Rectal smooth muscle tissue (tissue), 1 donor: ENCODE measurements at regions not wholly inside any gene's neighbourhood (a gene's known extent, or its start where the extent isn't known, plus 50 kb on each side); places are given as distances from the start of the nearest gene placed in this dataset.
"Not testable (repeated sequence)": the region's sequence is repeated elsewhere in the genome, so short reads cannot be mapped to it uniquely, and the experiment has no call there.

Source experiments
- H3K27ac ChIP-seq: one replicate; pipeline ENCODE4 v1.7.0; 2013; ENCODE audit warnings: low read depth, low read length, inconsistent platforms
- H3K27me3 ChIP-seq: one replicate; pipeline ENCODE4 v1.7.0; 2013; ENCODE audit warnings: low read length; ENCODE audit not compliant: control insufficient read depth, insufficient read depth
- H3K36me3 ChIP-seq: one replicate; pipeline ENCODE4 v1.7.0; 2013; ENCODE audit warnings: low read length; ENCODE audit not compliant: control insufficient read depth, insufficient read depth
- H3K4me1 ChIP-seq: one replicate; pipeline ENCODE4 v1.7.0; 2013; ENCODE audit warnings: low read length; ENCODE audit not compliant: control insufficient read depth, insufficient read depth
- H3K4me3 ChIP-seq: one replicate; pipeline ENCODE4 v1.7.0; 2013; ENCODE audit warnings: low read length
- H3K9ac ChIP-seq: one replicate; pipeline ENCODE4 v1.7.0; 2013; ENCODE audit warnings: low read length

DNA sequence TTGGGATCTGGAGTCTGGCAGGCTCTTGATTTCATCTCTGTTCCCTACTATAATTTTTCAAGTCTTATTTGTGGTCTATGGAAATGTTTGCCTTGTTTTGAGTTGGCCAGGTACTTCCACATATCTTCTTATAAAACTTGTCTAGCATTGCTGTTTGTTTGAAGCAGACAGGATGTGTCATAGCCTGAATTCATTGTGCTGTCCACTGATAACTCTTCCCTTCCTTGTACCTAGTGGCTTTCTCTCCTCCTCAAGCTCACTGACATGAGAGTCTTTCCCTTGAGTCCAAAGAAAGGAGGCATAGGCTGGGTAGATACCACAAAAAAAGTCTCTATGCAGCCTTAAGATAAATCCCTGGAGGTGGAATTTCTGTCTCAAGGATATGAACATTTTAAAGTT is 59.2 kb upstream of the FAM241A start:
- Histone ChIP-seq H3K36me3 (no peaks in the 10 kb centered on the region), H3K4me1 (no peaks in the 10 kb centered on the region), H3K27me3 (no peaks in the 10 kb centered on the region), H3K4me3 (no peak overlapping the region), H3K27ac (no peak overlapping the region), H3K9ac (no peak overlapping the region)

DNA sequence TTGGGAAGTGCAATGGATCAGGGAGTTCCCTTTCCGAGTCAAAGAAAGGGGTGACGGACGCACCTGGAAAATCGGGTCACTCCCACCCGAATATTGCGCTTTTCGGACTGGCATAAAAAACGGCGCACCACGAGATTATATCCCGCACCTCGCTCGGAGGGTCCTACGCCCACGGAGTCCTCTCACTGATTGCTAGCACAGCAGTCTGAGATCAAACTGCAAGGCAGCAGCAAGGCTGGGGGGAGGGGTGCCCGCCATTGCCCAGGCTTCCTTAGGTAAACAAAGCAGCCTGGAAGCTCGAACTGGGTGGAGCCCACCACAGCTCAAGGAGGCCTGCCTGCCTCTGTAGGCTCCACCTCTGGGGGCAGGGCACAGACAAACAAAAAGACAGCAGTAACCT is 58.6 kb upstream of the FAM241A start:
- not testable (repeated sequence) for H3K4me1 ChIP-seq, H3K36me3 ChIP-seq, H3K9ac ChIP-seq, H3K4me3 ChIP-seq, H3K27me3 ChIP-seq, H3K27ac ChIP-seq

DNA sequence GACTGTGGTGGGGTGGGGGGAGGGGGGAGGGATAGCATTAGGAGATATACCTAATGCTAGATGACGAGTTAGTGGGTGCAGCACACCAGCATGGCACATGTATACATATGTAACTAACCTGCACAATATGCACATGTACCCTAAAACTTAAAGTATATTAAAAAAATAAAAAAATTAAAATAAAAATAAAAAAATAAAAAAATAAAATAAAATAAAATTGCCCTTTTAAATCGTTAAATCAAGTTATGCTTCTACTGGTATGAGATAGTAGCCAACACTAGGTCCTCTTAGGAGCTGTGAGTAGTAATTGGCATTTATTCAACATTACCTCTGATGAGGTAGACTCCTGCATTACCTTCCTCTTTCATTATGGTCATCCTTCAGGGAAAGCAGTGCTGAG is 52.9 kb upstream of the FAM241A start:
- not testable (repeated sequence) for H3K4me1 ChIP-seq, H3K4me3 ChIP-seq, H3K9ac ChIP-seq, H3K36me3 ChIP-seq, H3K27me3 ChIP-seq, H3K27ac ChIP-seq

DNA sequence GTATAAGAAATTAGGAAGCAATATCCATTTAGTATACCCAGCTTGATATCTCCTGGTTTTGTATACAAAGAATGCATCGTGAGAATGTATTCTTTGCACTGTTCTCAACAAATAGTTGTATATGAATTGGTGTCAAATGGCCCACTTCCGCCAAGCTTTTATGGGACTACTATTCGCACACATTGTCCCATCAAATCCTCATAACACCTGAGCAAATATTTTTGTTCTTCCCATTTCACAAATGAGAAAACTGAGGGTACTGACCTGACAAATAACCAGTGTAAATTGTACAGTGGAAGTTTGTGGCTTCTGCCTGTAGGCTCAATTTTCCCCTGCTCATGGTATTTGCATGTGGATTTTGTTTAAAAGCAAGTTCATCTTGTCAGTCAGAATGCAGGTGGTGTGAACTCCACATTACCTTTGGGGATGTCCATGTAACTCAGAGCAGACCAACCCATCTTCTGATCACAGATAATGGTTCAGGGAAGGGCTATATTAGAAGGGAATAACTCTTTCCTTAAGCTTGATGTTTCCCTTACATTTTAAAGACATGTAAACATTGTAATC is 51.5 kb upstream of the FAM241A start:
- Histone ChIP-seq H3K36me3 (no peaks in the 10 kb centered on the region), H3K4me1 (no peaks in the 10 kb centered on the region), H3K27ac (no peak overlapping the region), H3K9ac (no peak overlapping the region), H3K27me3 (no peaks in the 10 kb centered on the region), H3K4me3 (no peak overlapping the region)

DNA sequence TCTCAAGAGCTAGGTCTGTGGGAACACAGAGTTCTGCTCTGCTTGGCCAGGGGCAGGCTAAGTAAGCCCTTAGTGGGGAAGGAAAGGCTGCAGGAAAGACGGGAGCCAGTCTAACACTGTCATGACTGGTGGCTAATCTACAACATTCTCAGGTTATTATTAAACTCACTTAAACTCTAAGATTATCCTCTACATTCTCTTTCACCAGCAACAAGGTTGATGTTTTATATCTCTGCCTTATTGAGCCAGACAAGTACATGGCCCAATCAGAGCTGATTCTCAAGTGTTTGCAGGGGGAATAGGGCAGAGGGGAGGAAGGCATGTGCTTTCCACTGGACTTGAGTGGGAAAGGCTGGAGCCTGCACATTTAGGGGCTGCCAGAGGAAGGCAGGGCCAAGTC is 50.9 kb upstream of the FAM241A start:
- Histone ChIP-seq H3K4me1 (no peaks in the 10 kb centered on the region), H3K4me3 (no peak overlapping the region), H3K36me3 (no peaks in the 10 kb centered on the region), H3K27ac (no peak overlapping the region), H3K9ac (no peak overlapping the region), H3K27me3 (no peaks in the 10 kb centered on the region)
